H1 (cell line): ENCODE measurements at regions not wholly inside any gene's neighbourhood (a gene's known extent, or its start where the extent isn't known, plus 50 kb on each side); places are given as distances from the start of the nearest gene placed in this dataset.
A peak's percentile ranks its signal among the peaks of the same experiment; 100 is the strongest.
"Not testable (repeated sequence)": the region's sequence is repeated elsewhere in the genome, so short reads cannot be mapped to it uniquely, and the experiment has no call there.

ENCODE experiments used
- CTCF ChIA-PET: fragments of 300-600 bp; sonication (Branson Sonifier 250); formaldehyde crosslinking; loops from one replicate; lab custom pipeline; 2021; ENCODE audit not compliant: partially characterized antibody; lab: Charles Lee
- POLR2A ChIA-PET: fragments of 300-600 bp; sonication (Branson Sonifier 250); formaldehyde crosslinking; loops from one replicate; lab custom pipeline; 2021; ENCODE audit warnings: inconsistent platforms; ENCODE audit not compliant: partially characterized antibody; lab: Charles Lee
- DNase-seq, 2 experiments: peaks; one replicate each; pipeline versions ENCODE4 v3.0.0 to v3.0.0-alpha.2; 2010 to 2022; ENCODE audit warnings: low spot score in 2 of 2, low read depth in 1 of 2, mixed read lengths in 1 of 2
- FAIRE-seq: peaks from 2 replicates; lab custom pipeline; 2011; peaks lifted over from hg19 to GRCh38; lab: Jason Lieb, UNC
- H2AFZ ChIP-seq: 2 replicates; pipeline ENCODE4 v1.8.1; 2012; ENCODE audit warnings: low read length, inconsistent platforms
- H2AK5ac ChIP-seq: 2 replicates; pipeline ENCODE4 v1.6.1; 2013; ENCODE audit warnings: low read depth, low read length
- H2BK120ac ChIP-seq: replicated peaks from 2 replicates; pipeline ENCODE3; 2013; ENCODE audit warnings: low read depth, low read length, inconsistent platforms
- H2BK12ac ChIP-seq: 2 replicates; pipeline ENCODE4 v1.6.1; 2013; ENCODE audit warnings: low read depth, low read length
- H2BK15ac ChIP-seq: 2 replicates; pipeline ENCODE4 v1.6.1; 2013; ENCODE audit warnings: low read length
- H2BK20ac ChIP-seq: 2 replicates; pipeline ENCODE4 v1.6.1; 2013; ENCODE audit warnings: low read length
- H2BK5ac ChIP-seq: 2 replicates; pipeline ENCODE4 v1.6.1; 2013; ENCODE audit warnings: low read depth, low read length
- H3K14ac ChIP-seq: 2 replicates; pipeline ENCODE4 v1.6.1; 2013; ENCODE audit warnings: inconsistent platforms; ENCODE audit not compliant: insufficient read length
- H3K18ac ChIP-seq: 2 replicates; pipeline ENCODE4 v1.6.1; 2013; ENCODE audit warnings: low read length; ENCODE audit errors: extremely low read depth
- H3K23ac ChIP-seq: 2 replicates; pipeline ENCODE4 v1.6.1; 2013; ENCODE audit warnings: inconsistent platforms; ENCODE audit not compliant: insufficient read length
- H3K23me2 ChIP-seq: 2 replicates; pipeline ENCODE4 v1.6.1; 2013; ENCODE audit warnings: low read depth, low read length
- H3K27ac ChIP-seq: 2 replicates; pipeline ENCODE4 v1.6.1; 2011; ENCODE audit warnings: low read depth, low read length, inconsistent platforms
- H3K27me3 ChIP-seq, 4 experiments: replicated peaks in 1 of 4; 1 replicate in 1 of 4; 2 replicates in 3 of 4; pipeline versions ENCODE4 v1.6.1 to v1.8.1; 2011 to 2013; ENCODE audit warnings: low read length in 3 of 4, mild to moderate bottlenecking in 3 of 4, inconsistent platforms in 2 of 4, mixed read lengths in 2 of 4, moderate library complexity in 1 of 4; ENCODE audit not compliant: control insufficient read depth in 3 of 4, insufficient read depth in 3 of 4; ENCODE audit errors: extremely low read depth in 1 of 4
- H3K36me3 ChIP-seq, 4 experiments: 2 replicates each; pipeline versions ENCODE4 v1.6.1 to v1.8.1; 2011 to 2013; ENCODE audit warnings: mild to moderate bottlenecking in 4 of 4, low read length in 3 of 4, moderate library complexity in 2 of 4, control low read depth in 1 of 4, inconsistent platforms in 1 of 4; ENCODE audit not compliant: insufficient read depth in 4 of 4, control insufficient read depth in 2 of 4
- H3K4ac ChIP-seq: replicated peaks from 2 replicates; pipeline ENCODE3; 2013; ENCODE audit warnings: low read length, low read depth, mixed read lengths, inconsistent platforms; ENCODE audit not compliant: insufficient read length
- H3K4me1 ChIP-seq, 4 experiments: replicated peaks in 1 of 4; 1 replicate in 1 of 4; 2 replicates in 3 of 4; pipeline versions ENCODE4 v1.6.1 to v1.8.1; 2011 to 2013; ENCODE audit warnings: low read length in 3 of 4, inconsistent platforms in 2 of 4, mixed read lengths in 1 of 4; ENCODE audit not compliant: insufficient read depth in 4 of 4, control insufficient read depth in 3 of 4
- H3K4me2 ChIP-seq, 2 experiments: 2 replicates each; pipeline versions ENCODE4 v1.6.1 to v1.8.1; 2011 to 2013; ENCODE audit warnings: low read depth in 2 of 2, low read length in 2 of 2, control low read depth in 1 of 2, inconsistent platforms in 1 of 2, mild to moderate bottlenecking in 1 of 2; ENCODE audit not compliant: insufficient read depth in 1 of 2
- H3K4me3 ChIP-seq, 4 experiments: fragments of 200-600, 300-600 bp in 1 of 4; sonication (generic), shearing (Covaris generic), sonication (Bioruptor Twin) in 1 of 4; 2 replicates each; pipeline versions ENCODE4 v1.5.1 to v1.8.1; 2011 to 2016; ENCODE audit warnings: low read length in 4 of 4, low read depth in 3 of 4, control low read depth in 2 of 4, inconsistent platforms in 2 of 4, mild to moderate bottlenecking in 2 of 4, mixed read lengths in 1 of 4, moderate library complexity in 1 of 4; ENCODE audit not compliant: insufficient read depth in 2 of 4; ENCODE audit errors: extremely low read depth in 1 of 4
- H3K56ac ChIP-seq: replicated peaks from 2 replicates; pipeline ENCODE3; 2013; ENCODE audit warnings: low read depth, mild to moderate bottlenecking, mixed read lengths, low read length, inconsistent platforms; ENCODE audit not compliant: insufficient read length
- H3K79me1 ChIP-seq: 2 replicates; pipeline ENCODE4 v1.6.1; 2013; ENCODE audit warnings: low read depth, low read length, control low read depth
- H3K79me2 ChIP-seq, 2 experiments: 2 replicates each; pipeline versions ENCODE4 v1.6.1 to v1.8.1; 2012 to 2013; ENCODE audit warnings: low read length in 2 of 2, mild to moderate bottlenecking in 2 of 2, inconsistent platforms in 1 of 2; ENCODE audit not compliant: insufficient read depth in 2 of 2, control insufficient read depth in 1 of 2
- H3K9ac ChIP-seq, 4 experiments: replicated peaks in 1 of 4; 1 replicate in 1 of 4; 2 replicates in 3 of 4; pipeline versions ENCODE4 v1.6.1 to v1.8.1; 2011 to 2013; ENCODE audit warnings: low read depth in 3 of 4, low read length in 3 of 4, control low read depth in 2 of 4, mild to moderate bottlenecking in 2 of 4, moderate library complexity in 2 of 4, inconsistent platforms in 1 of 4; ENCODE audit errors: extremely low read depth in 1 of 4
- H3K9me3 ChIP-seq, 2 experiments: 2 replicates each; pipeline versions ENCODE4 v1.6.1 to v1.8.1; 2012 to 2013; ENCODE audit warnings: mild to moderate bottlenecking in 2 of 2, moderate library complexity in 2 of 2, control low read depth in 1 of 2, inconsistent platforms in 1 of 2, low read depth in 1 of 2, low read length in 1 of 2, mixed read lengths in 1 of 2; ENCODE audit not compliant: insufficient read depth in 2 of 2
- H4K20me1 ChIP-seq, 2 experiments: replicated peaks in 1 of 2; 2 replicates each; pipeline versions ENCODE3 to v1.8.1; 2011 to 2013; ENCODE audit warnings: inconsistent platforms in 2 of 2, low read length in 2 of 2, mild to moderate bottlenecking in 1 of 2; ENCODE audit not compliant: insufficient read depth in 2 of 2, control insufficient read depth in 1 of 2
- H4K5ac ChIP-seq: 2 replicates; pipeline ENCODE4 v1.6.1; 2013; ENCODE audit warnings: low read length, low read depth, mixed read lengths, inconsistent platforms; ENCODE audit not compliant: insufficient read length
- H4K8ac ChIP-seq: 2 replicates; pipeline ENCODE4 v1.8.0; 2013; ENCODE audit warnings: mild to moderate bottlenecking, moderate library complexity, low read length, inconsistent platforms; ENCODE audit not compliant: insufficient read depth; ENCODE audit errors: extremely low read depth
- H4K91ac ChIP-seq: replicated peaks from 2 replicates; pipeline ENCODE3; 2013; ENCODE audit warnings: low read length, mixed read lengths, inconsistent platforms; ENCODE audit not compliant: insufficient read length
- WGBS, 2 experiments: shearing (Covaris generic) in 1 of 2; methylation state at CpG; one replicate each; pipeline versions ENCODE4 v1.1.6 to v1.1.7; 2013 to 2015; ENCODE audit warnings: low lambda C conversion rate in 2 of 2, mixed read lengths in 2 of 2, inconsistent platforms in 1 of 2, low coverage in 1 of 2, missing lambda C conversion rate in 1 of 2; ENCODE audit not compliant: insufficient replicate concordance in 2 of 2, insufficient coverage in 1 of 2, insufficient read length in 1 of 2; ENCODE audit errors: extremely low coverage in 1 of 2, missing lambda C conversion rate in 1 of 2; 5-methylcytosine and 5-hydroxymethylcytosine counted together

DNA sequence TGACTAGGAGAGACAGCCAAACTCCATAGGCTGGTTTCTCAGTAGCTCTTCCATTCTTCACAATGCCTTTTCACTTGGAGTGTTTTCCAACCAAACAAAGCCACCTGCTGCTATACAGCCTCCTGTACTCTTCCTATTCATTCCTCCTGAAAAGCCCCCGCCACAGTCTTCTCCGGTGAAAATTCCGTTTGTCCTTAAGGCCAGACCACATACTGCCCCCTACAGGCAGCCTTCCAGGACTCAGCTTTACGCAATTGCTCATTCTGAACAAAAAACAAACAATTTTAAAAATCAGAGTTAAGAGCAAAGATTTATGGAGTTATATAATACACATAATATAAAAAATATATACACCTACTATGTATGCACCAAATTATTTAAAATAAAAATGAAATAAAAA is 611.5 kb downstream of the COL12A1 start:
- H3K4me3 ChIP-seq, H2BK20ac ChIP-seq, H2BK12ac ChIP-seq, POLR2A ChIA-PET, H4K20me1 ChIP-seq, H3K27ac ChIP-seq, H3K36me3 ChIP-seq, H3K4ac ChIP-seq, H3K56ac ChIP-seq, H4K91ac ChIP-seq, H3K18ac ChIP-seq, H2AK5ac ChIP-seq, DNase-seq, H3K23ac ChIP-seq, H2BK120ac ChIP-seq, H4K8ac ChIP-seq, H2BK5ac ChIP-seq, H3K79me1 ChIP-seq, H3K4me1 ChIP-seq, H2BK15ac ChIP-seq, H3K27me3 ChIP-seq, H2AFZ ChIP-seq, H3K9ac ChIP-seq, H3K79me2 ChIP-seq, H3K14ac ChIP-seq, H3K23me2 ChIP-seq, H4K5ac ChIP-seq, H3K4me2 ChIP-seq, H3K9me3 ChIP-seq: not testable (repeated sequence)
- FAIRE-seq: peak; percentile 99
- WGBS, 2 experiments: 43% methylated on average over 1 of the region's 4 CpGs; no CpG with 5 or more reads in 1 of the 2 experiments
- CTCF ChIA-PET: interaction anchor here (0.7 to 1.9 kb wide), 4 partner anchors 9 to 633 kb away, joined by 3 to 7 read pairs (median 3); no protein-coding TSS in a partner anchor
